NT2/D1 (cell line): ENCODE measurements at regions not wholly inside any gene's neighbourhood (a gene's known extent, or its start where the extent isn't known, plus 50 kb on each side); places are given as distances from the start of the nearest gene placed in this dataset.

Experiments
- SUZ12 ChIP-seq: IDR thresholded peaks from 2 replicates; pipeline ENCODE4 v1.6.1; 2011; ENCODE audit not compliant: insufficient read length, insufficient read depth; ENCODE audit errors: extremely low read depth
- YY1 ChIP-seq: IDR thresholded peaks from 2 replicates; pipeline ENCODE4 v1.6.1; 2011; ENCODE audit not compliant: insufficient read length, insufficient read depth
- ZNF274 ChIP-seq: IDR thresholded peaks from 2 replicates; pipeline ENCODE4 v1.6.1; 2011; ENCODE audit warnings: mild to moderate bottlenecking, low read depth, low read length

DNA sequence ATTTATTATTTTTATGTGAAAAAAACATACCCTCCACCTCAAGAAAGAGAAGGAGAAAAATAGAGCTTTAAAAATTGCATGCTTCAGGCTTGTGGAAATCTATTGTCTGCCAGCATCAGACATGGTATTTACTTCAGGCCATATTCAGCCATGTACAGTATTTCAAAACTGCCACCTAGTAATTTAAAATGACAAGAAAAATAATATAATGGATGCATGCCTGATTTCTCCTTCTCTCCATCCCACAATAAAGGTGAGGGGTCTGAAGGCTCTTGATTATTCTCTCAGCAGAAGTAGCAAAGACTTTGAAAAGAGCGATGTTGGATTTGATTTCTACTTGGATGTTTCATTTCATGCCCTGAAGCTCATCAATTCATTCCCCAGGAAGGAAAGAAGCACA lies 250.7 kb downstream of the TBC1D4 start:
- no peak for TF ChIP-seq SUZ12
- TF ChIP-seq YY1: no peak
- TF ChIP-seq ZNF274: no peak
